ENCODE measurements at regions not wholly inside any gene's neighbourhood (a gene's known extent, or its start where the extent isn't known, plus 50 kb on each side); places are given as distances from the start of the nearest gene placed in this dataset.
"Not testable (repeated sequence)": the region's sequence is repeated elsewhere in the genome, so short reads cannot be mapped to it uniquely, and the experiment has no call there.

DNA sequence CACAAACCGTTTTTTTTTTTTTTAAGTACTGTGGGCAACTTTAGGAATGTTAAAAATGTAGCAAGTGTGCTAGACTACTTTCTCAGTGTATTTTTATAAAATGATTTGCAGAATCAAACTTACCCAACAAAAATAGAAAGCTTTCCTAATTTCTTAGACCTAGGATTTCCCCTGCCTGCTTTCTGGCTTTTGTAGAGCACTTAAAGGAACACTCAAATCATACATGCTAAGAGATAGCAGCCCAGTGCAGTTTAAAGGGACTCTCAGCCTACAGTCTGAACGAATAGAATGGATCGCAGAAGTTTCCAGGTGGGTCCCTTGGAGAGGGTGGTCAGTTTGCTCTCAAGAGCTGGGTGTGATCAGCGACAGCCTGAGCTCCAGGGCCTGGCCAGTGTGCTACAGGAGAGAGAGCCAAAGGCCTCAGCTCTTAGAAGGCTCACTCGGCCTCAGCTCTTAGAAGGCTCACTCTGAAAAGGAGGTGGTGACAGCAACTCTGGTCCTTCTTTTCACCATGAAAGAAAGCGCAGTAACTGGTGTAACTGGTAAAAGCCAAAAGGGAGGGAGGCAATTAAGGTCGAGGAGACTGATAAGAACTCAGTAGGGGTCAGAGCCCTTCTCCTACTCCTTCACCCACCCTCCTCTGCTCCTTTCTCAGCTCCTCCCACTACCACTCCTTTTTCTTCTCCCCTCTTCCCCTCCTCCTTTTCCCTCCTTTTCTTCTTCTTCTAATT is 142.4 kb downstream of the ZFP64 start:
- DNase-seq = no peak

GRCh38 chr20:52047811-52048764 is 143.5 kb downstream of the ZFP64 start:
- peak; percentile 4 for DNase-seq

DNA sequence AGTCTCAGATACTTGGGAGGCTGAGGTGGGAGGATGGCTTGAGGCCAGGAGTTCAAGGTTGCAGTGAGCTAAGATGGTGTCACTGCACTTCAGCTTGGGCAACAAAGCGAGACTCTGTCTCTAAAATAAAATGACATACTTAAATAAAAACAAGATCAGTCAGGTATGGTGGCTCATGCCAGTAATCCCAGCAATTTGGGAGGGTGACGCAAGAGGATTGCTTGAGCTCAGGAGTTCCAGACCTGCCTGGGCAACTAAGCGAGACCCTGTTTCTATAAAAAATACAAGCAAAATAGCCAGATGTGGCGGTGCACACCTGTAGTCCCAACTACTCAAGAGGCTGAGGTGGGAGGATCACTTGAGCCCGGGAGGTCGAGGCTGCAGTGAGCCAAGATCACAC is 149.6 kb downstream of the ZFP64 start:
- no peak for DNase-seq

DNA sequence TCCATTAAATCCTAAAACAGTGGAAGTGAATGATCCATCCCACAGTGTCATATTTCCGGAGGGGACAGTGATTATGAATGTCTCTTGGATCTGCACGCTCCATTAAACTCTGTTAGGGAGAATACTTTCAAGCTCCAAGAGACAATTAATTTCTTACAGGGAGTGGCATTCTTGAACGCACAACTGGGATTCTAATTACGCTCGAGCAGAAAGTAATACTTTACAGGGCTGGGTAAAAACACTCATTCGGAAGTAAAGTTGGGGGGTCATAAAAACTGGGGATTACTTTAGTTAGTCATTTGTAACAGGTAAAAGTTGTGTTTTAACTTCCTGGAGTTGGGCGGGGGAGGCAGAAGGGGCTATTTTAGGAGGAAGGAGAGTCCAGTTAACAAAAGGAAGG is 151.8 kb downstream of the ZFP64 start:
- DNase-seq = no peak

DNA sequence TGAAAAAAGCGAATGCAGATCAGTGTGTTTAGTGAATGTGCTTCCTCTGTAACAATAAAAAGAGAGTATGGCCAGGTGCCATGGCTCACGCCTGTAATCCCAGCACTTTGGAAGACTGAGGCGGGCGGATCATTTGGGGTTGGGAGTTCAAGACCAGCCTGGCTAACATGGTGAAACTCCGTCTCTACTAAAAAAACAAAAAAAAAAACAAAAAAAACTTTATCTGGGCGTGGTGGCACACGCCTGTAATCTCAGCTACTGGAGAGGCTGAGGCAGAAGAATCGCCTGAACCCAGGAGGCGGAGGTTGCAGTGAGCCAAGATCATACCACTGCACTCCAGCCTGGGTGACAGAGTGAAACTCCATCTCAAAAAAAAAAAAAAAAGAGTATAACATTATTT is 152.9 kb downstream of the ZFP64 start:
- DNase-seq = not testable (repeated sequence)

GRCh38 chr20:52037370-52037769 is 154.2 kb downstream of the ZFP64 start:
- DNase-seq = no peak

DNA sequence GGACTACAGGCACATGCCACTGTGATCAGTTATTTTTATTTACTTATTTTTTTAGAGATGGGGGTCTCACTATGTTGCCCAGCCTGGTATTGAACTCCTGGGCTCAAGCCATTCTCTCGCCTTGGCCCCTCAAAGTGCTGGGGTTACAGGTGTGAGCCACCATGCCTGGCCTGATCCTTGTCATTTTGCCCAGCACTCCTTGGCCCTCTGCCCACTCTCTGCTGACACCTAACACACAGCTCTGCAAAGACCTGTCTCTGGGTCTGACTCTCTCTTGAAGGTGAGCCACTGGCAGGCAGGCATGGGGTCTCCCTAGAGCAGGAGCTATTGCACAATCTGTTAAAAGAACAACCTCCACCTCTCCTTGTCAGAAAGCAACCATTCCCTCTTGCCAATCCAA is 155.6 kb downstream of the ZFP64 start:
- DNase-seq = no peak

DNA sequence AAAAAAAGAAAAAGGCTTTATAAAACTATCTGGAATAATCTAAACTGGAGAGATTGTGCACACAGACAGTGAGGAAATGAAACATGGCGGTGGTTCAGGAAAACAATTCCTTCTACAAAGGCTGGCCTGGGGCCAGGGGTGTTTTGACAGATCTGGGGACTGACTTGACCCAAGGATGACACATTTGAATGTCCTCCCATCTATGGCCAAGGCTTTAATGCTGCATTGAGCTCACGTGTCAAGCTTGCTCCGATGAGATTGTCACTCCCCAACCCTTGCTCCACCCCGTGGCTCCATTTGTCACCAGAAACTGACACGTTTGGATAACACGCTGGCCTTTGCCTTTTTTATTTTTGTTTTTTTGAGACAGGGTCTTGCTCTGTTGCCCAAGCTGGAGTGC is 156.1 kb downstream of the ZFP64 start:
- no peak for DNase-seq

DNA sequence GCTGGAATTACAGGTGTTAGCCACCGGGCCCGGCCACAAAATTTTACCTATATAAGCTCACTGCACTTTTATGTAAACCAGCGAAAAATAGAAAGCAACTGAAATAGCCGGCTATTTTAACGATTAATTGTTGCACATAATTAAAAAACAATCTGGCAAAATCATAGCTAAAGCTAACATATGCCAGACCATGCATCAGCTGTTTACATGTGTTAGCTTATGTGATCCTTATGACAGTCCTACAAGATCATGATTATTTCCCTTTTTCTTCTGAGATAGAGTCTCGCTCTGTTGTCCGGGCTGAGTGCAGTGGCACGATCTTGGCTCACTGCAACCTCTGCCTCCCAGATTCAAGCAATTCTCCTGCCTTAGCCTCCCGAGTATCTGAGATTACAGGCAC is 157.0 kb downstream of the ZFP64 start:
- no peak for DNase-seq

- no peak for DNase-seq
Measured at GRCh38 chr20:52033313-52033712, 158.3 kb downstream of the ZFP64 start.

GRCh38 chr20:52032304-52032683 is 159.3 kb downstream of the ZFP64 start:
- DNase-seq = not testable (repeated sequence)

- no peak for DNase-seq
Measured at GRCh38 chr20:52031563-52032303, 159.8 kb downstream of the ZFP64 start.

- no peak for DNase-seq
Measured at GRCh38 chr20:52031206-52031562, 160.4 kb downstream of the ZFP64 start.

DNA sequence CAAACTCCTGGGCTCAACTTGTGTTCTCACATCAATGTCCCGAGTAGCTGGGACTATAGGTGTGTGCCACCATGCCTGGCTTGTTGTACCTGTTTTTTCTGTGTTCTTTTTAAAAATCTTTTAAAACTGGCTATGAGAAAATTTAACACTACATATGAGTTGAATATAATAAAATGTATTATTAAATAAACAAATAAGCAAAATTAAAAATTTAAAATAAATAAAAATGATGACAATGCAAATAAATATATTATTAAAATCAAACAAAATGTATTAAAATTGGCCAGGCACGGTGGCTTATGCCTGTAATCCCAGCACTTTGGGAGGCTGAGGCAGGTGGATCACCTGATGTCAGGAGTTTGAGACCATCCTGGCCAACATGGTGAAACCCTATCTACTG is 162.4 kb downstream of the ZFP64 start:
- not testable (repeated sequence) for DNase-seq

DNA sequence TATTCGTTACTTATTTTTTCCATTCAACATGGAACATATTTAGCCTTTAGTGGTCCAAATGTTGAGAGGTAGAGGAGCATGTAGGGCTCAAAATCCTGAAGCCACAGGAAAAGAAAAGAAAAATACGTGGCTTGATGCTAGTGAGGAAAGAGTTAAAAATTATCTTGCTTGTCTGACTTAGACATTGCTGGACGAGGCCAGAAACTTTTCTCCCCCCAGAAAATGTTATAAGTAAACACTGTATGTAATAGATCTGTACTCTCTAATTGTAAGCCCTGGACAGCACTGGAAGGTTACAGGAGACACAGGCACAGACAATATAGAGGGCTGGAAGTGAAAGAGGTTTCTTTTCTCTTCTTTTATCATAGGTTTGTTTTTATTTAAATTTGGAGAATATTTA is 165.6 kb downstream of the ZFP64 start:
- no peak for DNase-seq

DNA sequence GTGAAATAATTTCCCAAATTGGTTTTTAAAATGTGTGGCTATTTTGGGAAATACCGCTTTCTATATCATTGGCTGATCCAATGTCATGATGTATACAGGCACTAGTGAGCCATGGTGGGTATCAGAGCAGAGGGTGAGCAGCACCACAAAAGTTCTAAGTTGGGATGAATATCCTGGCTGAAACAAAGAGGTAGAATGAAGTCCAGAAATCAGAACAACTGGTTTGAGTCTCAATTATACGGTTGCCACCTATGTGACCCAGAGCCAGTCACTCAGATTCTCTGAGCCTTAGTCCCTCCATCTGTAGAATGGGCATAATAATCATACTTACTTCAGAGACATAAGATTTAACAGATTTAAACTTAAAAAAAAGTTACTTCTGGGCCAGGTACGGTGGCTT is 172.3 kb downstream of the ZFP64 start:
- DNase-seq = no peak

DNA sequence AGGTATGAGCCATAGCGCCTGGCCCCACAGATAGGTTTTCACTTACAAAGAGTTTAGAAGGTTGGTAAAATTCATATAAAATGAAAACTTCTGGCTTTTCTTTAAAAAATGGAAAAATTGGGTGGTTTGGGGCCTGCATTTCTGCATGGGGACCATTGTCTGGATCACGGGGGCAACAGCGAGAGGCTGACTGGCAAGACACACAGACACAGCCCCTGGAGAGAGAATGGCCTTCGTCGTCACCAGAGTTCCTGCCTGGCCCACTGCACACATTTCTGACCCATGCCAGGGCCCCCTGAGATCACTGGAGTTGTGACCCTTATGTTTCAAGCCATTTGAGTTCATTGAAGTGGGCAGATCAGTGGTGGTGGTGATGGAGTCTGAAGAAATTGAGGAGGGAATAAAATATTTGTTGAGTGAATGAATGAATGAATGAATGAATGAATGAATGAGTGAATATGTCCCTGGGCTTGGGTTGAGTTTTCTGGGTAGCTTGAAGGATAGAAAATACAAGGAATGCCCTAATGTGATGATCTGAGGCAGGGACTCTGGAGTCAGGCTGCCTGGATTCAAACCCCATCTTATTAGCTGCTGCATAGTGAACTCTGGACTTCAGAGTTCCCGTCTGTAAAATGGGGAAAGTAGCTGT is 173.8 kb downstream of the ZFP64 start:
- DNase-seq = no peak

DNA sequence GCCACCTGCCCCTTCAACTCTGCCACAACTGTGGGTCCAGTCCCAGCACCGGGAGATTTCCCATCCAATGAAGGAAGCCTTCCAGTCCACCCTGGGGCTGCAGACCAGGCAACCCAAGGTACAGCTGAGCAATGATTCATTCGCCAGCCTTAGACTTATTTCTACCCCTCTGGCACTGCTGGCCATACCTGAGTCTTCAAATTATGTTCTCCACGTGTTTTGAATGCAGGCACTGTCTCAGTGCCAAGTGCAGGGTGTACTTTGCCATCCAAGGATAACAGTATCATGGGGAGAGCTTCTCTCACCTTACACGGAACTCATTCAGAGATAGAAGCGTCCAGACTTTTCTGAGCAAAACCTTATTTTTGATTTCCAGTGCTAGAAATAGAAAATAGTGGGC is 175.6 kb downstream of the ZFP64 start:
- no peak for DNase-seq

- DNase-seq = no peak
Measured at GRCh38 chr20:52015155-52015554, 176.4 kb downstream of the ZFP64 start.

DNA sequence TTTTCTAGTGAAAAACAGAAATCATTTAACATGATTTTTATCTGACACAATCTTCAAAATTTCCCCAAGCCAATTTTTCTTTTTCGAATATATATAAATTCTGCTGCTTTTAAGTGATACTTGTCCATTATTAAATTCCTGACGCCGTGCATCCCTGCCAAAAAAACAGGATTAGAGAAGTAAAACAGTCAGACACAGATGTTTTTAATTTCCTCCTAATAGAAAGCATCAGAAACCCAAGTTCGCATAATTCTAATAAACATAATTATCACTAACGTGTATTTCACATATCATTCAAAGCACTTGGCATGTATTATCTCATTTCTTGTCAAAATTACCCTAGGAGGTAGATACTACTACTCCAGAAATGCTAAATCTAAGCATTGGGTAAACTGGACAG is 179.5 kb downstream of the ZFP64 start:
- no peak for DNase-seq

DNA sequence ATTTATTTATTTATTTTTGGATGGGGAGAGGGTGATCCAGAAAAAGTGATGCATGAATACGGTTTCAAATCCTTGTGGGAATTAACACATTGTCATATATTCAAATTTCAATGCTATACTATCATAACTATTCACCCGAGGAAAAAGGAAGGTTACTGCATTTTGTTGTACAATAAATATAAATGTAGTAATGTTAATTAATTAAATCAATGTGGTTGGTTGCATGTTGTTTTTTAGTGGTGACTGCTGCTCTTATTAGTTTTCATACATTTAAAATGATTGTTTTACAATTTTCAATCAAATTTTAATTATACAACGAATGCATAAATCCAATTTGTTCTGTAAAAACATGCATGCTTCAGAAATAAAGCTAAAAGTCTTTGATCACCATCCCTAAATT is 180.5 kb downstream of the ZFP64 start:
- no peak for DNase-seq

- no peak for DNase-seq
Measured at GRCh38 chr20:52010541-52010940, 181.0 kb downstream of the ZFP64 start.

GRCh38 chr20:52008874-52009273 is 182.7 kb downstream of the ZFP64 start:
- no peak for DNase-seq

All from stimulated activated CD4-positive, alpha-beta T cell treated with anti-CD3 and anti-CD28 coated beads, Interleukin-12 subunit alpha, Interleukin-12 subunit beta, amount 100 ng/mL, for 4 hours (primary cell).